Endodermal cell (in vitro differentiated cells): ENCODE measurements at regions not wholly inside any gene's neighbourhood (a gene's known extent, or its start where the extent isn't known, plus 50 kb on each side); places are given as distances from the start of the nearest gene placed in this dataset.

Experiments used
- DNase-seq: peaks from one replicate; pipeline ENCODE4 v3.0.0-alpha.2; 2017
- H3K27ac ChIP-seq: 2 replicates; pipeline ENCODE4 v1.5.1; 2013; ENCODE audit warnings: mild to moderate bottlenecking, low read depth, low read length, moderate library complexity
- H3K27me3 ChIP-seq: 2 replicates; pipeline ENCODE4 v1.6.1; 2013; ENCODE audit warnings: mild to moderate bottlenecking, low read length, moderate library complexity; ENCODE audit not compliant: insufficient read depth, control insufficient read depth, poor library complexity, severe bottlenecking
- H3K36me3 ChIP-seq: 2 replicates; pipeline ENCODE4 v1.7.0; 2013; ENCODE audit warnings: mild to moderate bottlenecking, low read length, moderate library complexity; ENCODE audit not compliant: control insufficient read depth, insufficient read depth
- H3K4me1 ChIP-seq: one replicate; pipeline ENCODE4 v1.7.0; 2013; ENCODE audit warnings: low read length; ENCODE audit not compliant: control insufficient read depth, insufficient read depth
- H3K4me3 ChIP-seq: 2 replicates; pipeline ENCODE4 v1.5.1; 2013; ENCODE audit warnings: mild to moderate bottlenecking, low read length, moderate library complexity
- H3K9ac ChIP-seq: 2 replicates; pipeline ENCODE4 v1.6.1; 2013; ENCODE audit warnings: mild to moderate bottlenecking, low read length, moderate library complexity; ENCODE audit not compliant: poor library complexity, severe bottlenecking; ENCODE audit errors: extremely low read depth
- H3K9me3 ChIP-seq: 2 replicates; pipeline ENCODE4 v1.6.1; 2013; ENCODE audit warnings: mild to moderate bottlenecking, low read length, moderate library complexity; ENCODE audit not compliant: control insufficient read depth
- H3K27ac Mint-ChIP-seq: 2 replicates; pipeline ENCODE4 v1.8.0; 2020; ENCODE audit warnings: mixed read lengths
- H3K27me3 Mint-ChIP-seq: 2 replicates; pipeline ENCODE4 v1.8.0; 2021; ENCODE audit warnings: mild to moderate bottlenecking, mixed read lengths; ENCODE audit not compliant: insufficient read depth
- H3K36me3 Mint-ChIP-seq: 2 replicates; pipeline ENCODE4 v1.8.0; 2020; ENCODE audit warnings: low read depth, mixed read lengths
- H3K4me1 Mint-ChIP-seq: 2 replicates; pipeline ENCODE4 v1.8.0; 2020; ENCODE audit warnings: mixed read lengths
- H3K4me3 Mint-ChIP-seq: 2 replicates; pipeline ENCODE4 v1.8.0; 2020; ENCODE audit warnings: mild to moderate bottlenecking, moderate library complexity, mixed read lengths
- H3K9me3 Mint-ChIP-seq: 2 replicates; pipeline ENCODE4 v1.8.0; 2020; ENCODE audit warnings: mild to moderate bottlenecking, mixed read lengths
- WGBS, 2 experiments: methylation state at CpG; one replicate each; pipeline versions ENCODE4 v1.1.5 to v1.1.7; 2013; ENCODE audit warnings: missing lambda C conversion rate in 2 of 2, mixed read lengths in 1 of 2; ENCODE audit not compliant: insufficient coverage in 1 of 2, insufficient read length in 1 of 2; 5-methylcytosine and 5-hydroxymethylcytosine counted together
- TF ChIP-seq, protein P1 (sequence below): fragments of 200-600 bp; sonication (generic); conservative IDR thresholded peaks from 2 replicates; pipeline ENCODE4 v1.5.0; 2021; ENCODE audit warnings: antibody characterized with exemption, mild to moderate bottlenecking

DNA sequence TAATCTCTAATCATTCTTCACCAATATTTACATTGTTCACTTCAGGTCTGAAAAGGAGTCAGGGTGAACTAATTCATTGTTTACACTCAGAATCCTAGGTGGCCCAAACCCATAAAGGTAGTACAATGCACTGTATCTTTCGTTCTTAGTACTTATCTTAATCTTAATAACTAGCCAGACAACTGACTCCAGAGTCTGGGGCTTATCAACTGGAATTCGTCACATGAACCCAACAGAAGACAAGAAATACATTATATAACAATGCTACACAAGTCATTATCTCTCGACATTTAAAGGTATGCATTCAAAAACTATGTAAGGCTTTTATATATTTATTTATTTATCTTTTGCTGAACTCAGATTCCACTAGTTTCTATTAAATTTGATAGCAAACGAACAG, 125.9 kb upstream of the ESRRG start:
- no peak for DNase-seq
- no peak overlapping the region for H3K27ac Mint-ChIP-seq
- H3K9me3 Mint-ChIP-seq = no peaks in the 10 kb centered on the region
- no peaks in the 10 kb centered on the region for H3K36me3 Mint-ChIP-seq
- no peaks in the 10 kb centered on the region for H3K36me3 ChIP-seq
- no peak overlapping the region for H3K4me3 Mint-ChIP-seq
- no peak overlapping the region for H3K27ac ChIP-seq
- H3K9ac ChIP-seq = no peak overlapping the region
- H3K4me1 ChIP-seq = peaks cover 13% of the 10 kb centered on the region
- no peak overlapping the region for H3K4me3 ChIP-seq
- no peaks in the 10 kb centered on the region for H3K27me3 Mint-ChIP-seq
- H3K27me3 ChIP-seq = no peaks in the 10 kb centered on the region
- 43 to 100% methylated on average over 1 to 3 of the region's 4 CpGs for WGBS, 2 experiments
- TF ChIP-seq, protein P1, sequence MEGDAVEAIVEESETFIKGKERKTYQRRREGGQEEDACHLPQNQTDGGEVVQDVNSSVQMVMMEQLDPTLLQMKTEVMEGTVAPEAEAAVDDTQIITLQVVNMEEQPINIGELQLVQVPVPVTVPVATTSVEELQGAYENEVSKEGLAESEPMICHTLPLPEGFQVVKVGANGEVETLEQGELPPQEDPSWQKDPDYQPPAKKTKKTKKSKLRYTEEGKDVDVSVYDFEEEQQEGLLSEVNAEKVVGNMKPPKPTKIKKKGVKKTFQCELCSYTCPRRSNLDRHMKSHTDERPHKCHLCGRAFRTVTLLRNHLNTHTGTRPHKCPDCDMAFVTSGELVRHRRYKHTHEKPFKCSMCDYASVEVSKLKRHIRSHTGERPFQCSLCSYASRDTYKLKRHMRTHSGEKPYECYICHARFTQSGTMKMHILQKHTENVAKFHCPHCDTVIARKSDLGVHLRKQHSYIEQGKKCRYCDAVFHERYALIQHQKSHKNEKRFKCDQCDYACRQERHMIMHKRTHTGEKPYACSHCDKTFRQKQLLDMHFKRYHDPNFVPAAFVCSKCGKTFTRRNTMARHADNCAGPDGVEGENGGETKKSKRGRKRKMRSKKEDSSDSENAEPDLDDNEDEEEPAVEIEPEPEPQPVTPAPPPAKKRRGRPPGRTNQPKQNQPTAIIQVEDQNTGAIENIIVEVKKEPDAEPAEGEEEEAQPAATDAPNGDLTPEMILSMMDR = no peak
- no peaks in the 10 kb centered on the region for H3K9me3 ChIP-seq
- H3K4me1 Mint-ChIP-seq = peaks cover 32% of the 10 kb centered on the region

- Histone ChIP-seq H3K4me3 (peak overlapping the region; percentile 37), H3K9ac (no peak overlapping the region), H3K27me3 (no peaks in the 10 kb centered on the region), H3K9me3 (no peaks in the 10 kb centered on the region), H3K36me3 (no peaks in the 10 kb centered on the region), H3K27ac (no peak overlapping the region), H3K4me1 (peaks cover 13% of the 10 kb centered on the region)
- TF ChIP-seq, protein P1 = no peak
- H3K4me3 Mint-ChIP-seq = no peak overlapping the region
- H3K4me1 Mint-ChIP-seq = peaks cover 25% of the 10 kb centered on the region
- no peak for DNase-seq
- no peaks in the 10 kb centered on the region for H3K27me3 Mint-ChIP-seq
- no peaks in the 10 kb centered on the region for H3K9me3 Mint-ChIP-seq
- no peaks in the 10 kb centered on the region for H3K36me3 Mint-ChIP-seq
- H3K27ac Mint-ChIP-seq = no peak overlapping the region
- 99 to 100% methylated on average over 6 of the region's 6 CpGs for WGBS, 2 experiments
These were observed 124.3 kb upstream of the ESRRG start for GRCh38 chr1:216847397-216848036.

DNA sequence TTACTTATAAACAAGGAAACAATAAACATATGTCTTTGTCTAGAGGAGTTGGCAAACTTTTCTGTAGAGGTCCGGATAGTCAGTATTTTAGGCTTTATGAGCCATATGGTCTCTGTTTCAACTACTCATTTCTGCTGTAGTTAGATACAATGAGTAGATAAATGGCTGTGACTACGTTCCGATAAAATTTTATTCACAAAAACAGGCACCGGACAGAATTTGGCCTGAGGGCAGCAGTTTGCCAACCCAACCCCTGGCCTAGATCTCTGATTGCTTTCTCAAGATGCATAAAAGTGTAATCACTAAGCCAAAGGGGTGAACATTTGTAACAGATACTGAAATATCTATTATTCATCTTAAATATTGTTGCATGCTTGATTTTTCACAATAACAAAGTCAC, 123.1 kb upstream of the ESRRG start:
- TF ChIP-seq, protein P1 = no peak
- no peak overlapping the region for H3K27ac Mint-ChIP-seq

More for the DNA sequence above, 123.1 kb upstream of the ESRRG start:
- no peak overlapping the region for H3K27ac ChIP-seq
- no peaks in the 10 kb centered on the region for H3K36me3 Mint-ChIP-seq
- H3K36me3 ChIP-seq = no peaks in the 10 kb centered on the region
- 97 to 100% methylated on average over 2 to 4 of the region's 4 CpGs for WGBS, 2 experiments
- H3K9me3 Mint-ChIP-seq = no peaks in the 10 kb centered on the region
- no peak overlapping the region for H3K9ac ChIP-seq
- no peaks in the 10 kb centered on the region for H3K9me3 ChIP-seq
- H3K27me3 ChIP-seq = no peaks in the 10 kb centered on the region
- DNase-seq = no peak
- no peaks in the 10 kb centered on the region for H3K27me3 Mint-ChIP-seq
- peaks cover 13% of the 10 kb centered on the region for H3K4me1 ChIP-seq
- no peak overlapping the region for H3K4me3 ChIP-seq
- peaks cover 26% of the 10 kb centered on the region for H3K4me1 Mint-ChIP-seq
- no peak overlapping the region for H3K4me3 Mint-ChIP-seq
